Stomach smooth muscle (tissue), 2 donors: ENCODE measurements at regions not wholly inside any gene's neighbourhood (a gene's known extent, or its start where the extent isn't known, plus 50 kb on each side); places are given as distances from the start of the nearest gene placed in this dataset.

Experiments used
- H3K27ac ChIP-seq: one replicate; pipeline ENCODE4 v1.7.0; 2013; ENCODE audit warnings: mild to moderate bottlenecking, low read length, inconsistent platforms
- H3K27me3 ChIP-seq, 2 donors: one replicate each; pipeline ENCODE4 v1.7.0; 2013; ENCODE audit warnings: low read length in 2 of 2; ENCODE audit not compliant: insufficient read depth in 2 of 2, control insufficient read depth in 1 of 2
- H3K36me3 ChIP-seq, 2 donors: one replicate each; pipeline ENCODE4 v1.7.0; 2013; ENCODE audit warnings: low read length in 2 of 2; ENCODE audit not compliant: control insufficient read depth in 2 of 2, insufficient read depth in 2 of 2
- H3K4me1 ChIP-seq: one replicate; pipeline ENCODE4 v1.7.0; 2013; ENCODE audit warnings: low read length; ENCODE audit not compliant: control insufficient read depth, insufficient read depth
- H3K4me3 ChIP-seq, 2 donors: one replicate each; pipeline ENCODE4 v1.7.0; 2013; ENCODE audit warnings: low read length in 2 of 2
- H3K9ac ChIP-seq, 2 donors: one replicate each; pipeline ENCODE4 v1.7.0; 2013; ENCODE audit warnings: low read length in 2 of 2, mild to moderate bottlenecking in 1 of 2
- H3K9me3 ChIP-seq, 2 donors: one replicate each; pipeline ENCODE4 v1.7.0; 2013; ENCODE audit warnings: low read length in 2 of 2; ENCODE audit not compliant: control insufficient read depth in 2 of 2
- donor health status: healthy.
- donor health status: Pancreatic carcinoma.

- Histone ChIP-seq H3K27ac (no peak overlapping the region), H3K9me3 (no peaks in the 10 kb centered on the region), H3K4me1 (no peaks in the 10 kb centered on the region), H3K27me3 (no peaks in the 10 kb centered on the region), H3K4me3 (no peak overlapping the region), H3K36me3 (no peaks in the 10 kb centered on the region), H3K9ac (no peak overlapping the region)
These were observed 356.8 kb downstream of the HDGFL1 start for GRCh38 chr6:22925920-22926789.

GRCh38 chr6:22926790-22927354 lies 357.5 kb downstream of the HDGFL1 start:
- no peaks in the 10 kb centered on the region for H3K27me3 ChIP-seq
- H3K9ac ChIP-seq, result no peak overlapping the region
- H3K36me3 ChIP-seq, result no peaks in the 10 kb centered on the region
- H3K9me3 ChIP-seq, result no peaks in the 10 kb centered on the region
- H3K27ac ChIP-seq, result no peak overlapping the region
- no peak overlapping the region for H3K4me3 ChIP-seq
- H3K4me1 ChIP-seq, result no peaks in the 10 kb centered on the region

- H3K9ac ChIP-seq, result no peak overlapping the region
- no peaks in the 10 kb centered on the region for H3K4me1 ChIP-seq
- no peak overlapping the region for H3K4me3 ChIP-seq
- H3K36me3 ChIP-seq, result no peaks in the 10 kb centered on the region
- no peaks in the 10 kb centered on the region for H3K9me3 ChIP-seq
- no peak overlapping the region for H3K27ac ChIP-seq
- no peaks in the 10 kb centered on the region for H3K27me3 ChIP-seq
These were observed 359.4 kb downstream of the HDGFL1 start for GRCh38 chr6:22928775-22929174.

DNA sequence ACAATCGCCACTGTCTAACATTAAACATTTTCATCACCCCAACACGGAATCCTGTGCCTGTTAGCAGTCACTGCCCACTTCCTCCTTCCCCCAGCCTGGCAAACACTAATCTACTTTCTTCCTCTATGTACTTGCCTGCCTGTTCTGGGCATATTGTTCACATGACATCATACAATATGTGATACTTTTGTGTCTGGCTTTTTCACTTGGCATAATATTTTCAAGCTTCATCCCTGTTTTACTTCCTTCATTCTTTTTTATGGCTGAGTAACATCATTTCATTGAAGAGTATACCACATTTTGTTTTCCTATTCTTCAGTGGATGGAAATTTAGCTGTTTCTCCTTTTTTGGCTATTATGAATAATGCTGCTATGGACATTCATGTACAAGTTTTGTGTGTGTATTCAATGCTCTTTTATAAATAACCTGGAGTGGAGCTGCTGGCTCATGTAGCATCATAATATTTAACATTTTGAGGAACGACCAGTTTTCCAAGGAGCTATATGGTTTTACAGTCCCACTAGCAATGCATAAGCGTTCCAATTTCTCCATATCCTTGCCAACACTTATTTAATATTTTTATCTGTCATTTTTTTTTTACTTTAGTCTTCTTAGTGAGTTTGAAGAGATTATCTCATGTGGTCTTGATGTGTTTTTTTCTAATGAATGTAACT lies 360.1 kb downstream of the HDGFL1 start:
- H3K27ac ChIP-seq, result no peak overlapping the region
- H3K4me1 ChIP-seq, result no peaks in the 10 kb centered on the region
- no peaks in the 10 kb centered on the region for H3K36me3 ChIP-seq
- no peak overlapping the region for H3K4me3 ChIP-seq
- no peaks in the 10 kb centered on the region for H3K9me3 ChIP-seq
- H3K27me3 ChIP-seq, result no peaks in the 10 kb centered on the region
- H3K9ac ChIP-seq, result no peak overlapping the region

DNA sequence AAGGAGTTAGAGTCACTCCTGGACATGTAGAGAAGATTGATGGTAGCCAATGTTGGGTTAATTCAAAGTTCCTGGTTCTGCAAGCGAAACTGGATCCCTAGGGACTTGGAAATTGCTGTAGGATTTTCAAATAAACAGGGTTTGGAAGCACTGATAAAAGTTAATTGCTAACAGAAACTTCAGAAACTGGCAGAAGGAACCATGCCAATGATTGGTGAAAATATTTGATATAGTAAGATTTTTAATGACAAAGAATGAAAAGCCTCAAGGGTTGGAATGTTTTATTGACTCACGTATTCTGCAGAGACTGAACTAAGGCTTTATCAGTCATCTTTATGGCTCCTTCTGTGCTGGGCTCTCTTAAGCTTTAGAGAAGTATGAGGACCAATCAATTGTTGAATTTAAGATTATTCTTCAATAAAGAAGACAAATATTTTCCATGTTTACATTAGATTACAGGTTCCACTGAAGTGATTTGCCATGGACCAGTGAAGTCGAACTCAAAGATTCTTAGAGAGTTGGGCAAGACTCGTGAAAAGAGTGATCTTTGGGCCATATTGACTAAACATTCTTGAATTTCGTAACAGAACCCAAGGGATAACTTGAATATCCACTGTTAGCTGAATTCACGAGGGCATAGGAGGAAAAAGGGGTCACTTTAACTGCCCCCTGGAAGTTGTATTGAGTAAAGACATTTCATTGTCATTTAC lies 371.4 kb downstream of the HDGFL1 start:
- Histone ChIP-seq H3K36me3 (no peaks in the 10 kb centered on the region), H3K27ac (no peak overlapping the region), H3K27me3 (no peaks in the 10 kb centered on the region), H3K9ac (no peak overlapping the region), H3K9me3 (no peaks in the 10 kb centered on the region), H3K4me1 (no peaks in the 10 kb centered on the region), H3K4me3 (no peak overlapping the region)

- no peak overlapping the region for H3K9ac ChIP-seq
- H3K4me3 ChIP-seq, result no peak overlapping the region
These were observed 373.0 kb downstream of the HDGFL1 start for GRCh38 chr6:22942403-22942802.

DNA sequence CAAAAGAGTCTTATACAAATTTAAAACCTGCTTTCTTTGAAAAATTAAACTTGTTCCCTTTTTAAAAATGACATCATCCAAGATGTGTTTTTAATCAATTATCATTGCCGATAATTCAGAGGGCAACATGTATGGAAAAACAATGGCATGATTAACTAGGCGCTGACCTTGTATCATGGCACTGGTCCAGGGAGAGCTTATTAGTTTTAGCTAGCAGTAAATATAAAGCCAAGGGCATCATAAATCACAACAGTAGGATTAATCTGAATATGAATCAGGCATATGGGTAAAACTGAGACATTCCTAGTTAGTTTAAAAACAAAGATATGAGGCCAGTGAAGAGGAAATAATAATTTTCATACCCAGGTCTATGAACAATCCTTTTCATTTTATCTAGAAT lies 374.0 kb downstream of the HDGFL1 start:
- H3K4me3 ChIP-seq, result no peak overlapping the region
- no peak overlapping the region for H3K9ac ChIP-seq
- H3K27me3 ChIP-seq, result no peaks in the 10 kb centered on the region
- no peaks in the 10 kb centered on the region for H3K36me3 ChIP-seq
- no peaks in the 10 kb centered on the region for H3K9me3 ChIP-seq
- H3K27ac ChIP-seq, result no peak overlapping the region
- H3K4me1 ChIP-seq, result no peaks in the 10 kb centered on the region

More at GRCh38 chr6:22942403-22942802, 373.0 kb downstream of the HDGFL1 start:
- Histone ChIP-seq H3K4me1 (no peaks in the 10 kb centered on the region), H3K36me3 (no peaks in the 10 kb centered on the region), H3K9me3 (no peaks in the 10 kb centered on the region), H3K27me3 (no peaks in the 10 kb centered on the region), H3K27ac (no peak overlapping the region)

- H3K9me3 ChIP-seq, result no peaks in the 10 kb centered on the region
- no peaks in the 10 kb centered on the region for H3K4me1 ChIP-seq
- no peak overlapping the region for H3K9ac ChIP-seq
- no peak overlapping the region for H3K4me3 ChIP-seq
- no peak overlapping the region for H3K27ac ChIP-seq
- no peaks in the 10 kb centered on the region for H3K27me3 ChIP-seq
- H3K36me3 ChIP-seq, result no peaks in the 10 kb centered on the region
These were observed 380.6 kb downstream of the HDGFL1 start for GRCh38 chr6:22949967-22950366.

DNA sequence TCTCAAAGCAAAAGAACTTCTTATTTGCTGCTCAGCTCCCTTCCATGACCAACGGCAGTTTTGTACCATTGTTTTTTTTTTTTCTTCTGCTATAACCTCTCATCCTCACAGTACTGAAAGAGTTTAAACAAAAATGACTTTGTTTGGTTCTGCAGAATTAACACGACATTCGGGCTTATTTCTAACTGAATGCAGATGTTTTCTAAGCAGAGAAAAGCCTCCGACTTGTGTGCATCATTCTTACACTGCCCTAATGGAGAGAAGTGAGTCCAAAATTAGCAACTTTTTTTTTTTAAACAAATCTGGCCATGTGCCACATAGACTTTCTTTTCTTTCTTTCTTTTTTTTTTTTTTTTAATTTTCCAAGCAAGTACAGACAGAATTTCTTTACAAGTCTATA lies 382.7 kb downstream of the HDGFL1 start:
- Histone ChIP-seq H3K27me3 (no peaks in the 10 kb centered on the region), H3K4me1 (no peaks in the 10 kb centered on the region), H3K9ac (no peak overlapping the region), H3K4me3 (no peak overlapping the region), H3K36me3 (no peaks in the 10 kb centered on the region), H3K9me3 (no peaks in the 10 kb centered on the region), H3K27ac (no peak overlapping the region)

- Histone ChIP-seq H3K9ac (no peak overlapping the region), H3K4me3 (peak overlapping the region; percentile 21 to 50), H3K27me3 (no peaks in the 10 kb centered on the region), H3K27ac (no peak overlapping the region), H3K36me3 (no peaks in the 10 kb centered on the region), H3K9me3 (no peaks in the 10 kb centered on the region), H3K4me1 (no peaks in the 10 kb centered on the region)
These were observed 385.5 kb downstream of the HDGFL1 start for GRCh38 chr6:22954749-22955385.
